NCI-H82 treated with DMSO at 0.1 percent for 48 hours (cell line): ENCODE measurements at regions not wholly inside any gene's neighbourhood (a gene's known extent, or its start where the extent isn't known, plus 50 kb on each side); places are given as distances from the start of the nearest gene placed in this dataset.
"Not testable (repeated sequence)": the region's sequence is repeated elsewhere in the genome, so short reads cannot be mapped to it uniquely, and the experiment has no call there.

Experiments
- DNase-seq: peaks from one replicate; lab custom pipeline; 2025; ENCODE audit not compliant: unreplicated experiment; lab: John Stamatoyannopoulos, UW

GRCh38 chr10:130696870-130697269 is 560.7 kb downstream of the GLRX3 start:
- no peak for DNase-seq

DNA sequence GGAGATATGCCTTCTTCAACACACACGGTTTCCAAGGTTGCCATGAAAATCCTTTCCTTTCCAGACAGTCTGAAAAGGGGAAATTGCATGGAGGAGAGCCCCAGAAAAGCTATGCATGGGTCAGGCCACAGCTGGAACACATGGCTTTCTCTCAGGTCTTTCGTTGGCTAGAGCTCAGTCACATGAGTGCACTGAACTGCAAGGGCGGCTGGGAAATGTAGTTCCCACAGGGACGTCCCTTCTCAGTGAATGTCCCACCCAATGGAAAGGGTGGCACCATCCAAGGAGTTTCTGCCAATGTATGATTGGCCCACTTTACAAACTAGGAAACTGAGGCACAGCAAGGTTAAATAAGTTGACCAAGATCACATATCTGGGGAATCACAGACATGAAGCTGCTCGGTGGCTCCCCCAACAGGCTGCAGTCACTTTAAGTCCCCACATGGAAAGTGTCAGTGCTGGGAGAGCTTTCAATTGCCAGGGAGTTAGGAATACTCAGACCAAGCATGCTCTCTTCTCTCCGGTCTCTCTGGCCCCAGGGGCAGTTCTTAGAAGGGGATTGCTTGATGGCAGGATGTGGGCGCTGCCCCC is 571.3 kb downstream of the GLRX3 start:
- no peak for DNase-seq

DNA sequence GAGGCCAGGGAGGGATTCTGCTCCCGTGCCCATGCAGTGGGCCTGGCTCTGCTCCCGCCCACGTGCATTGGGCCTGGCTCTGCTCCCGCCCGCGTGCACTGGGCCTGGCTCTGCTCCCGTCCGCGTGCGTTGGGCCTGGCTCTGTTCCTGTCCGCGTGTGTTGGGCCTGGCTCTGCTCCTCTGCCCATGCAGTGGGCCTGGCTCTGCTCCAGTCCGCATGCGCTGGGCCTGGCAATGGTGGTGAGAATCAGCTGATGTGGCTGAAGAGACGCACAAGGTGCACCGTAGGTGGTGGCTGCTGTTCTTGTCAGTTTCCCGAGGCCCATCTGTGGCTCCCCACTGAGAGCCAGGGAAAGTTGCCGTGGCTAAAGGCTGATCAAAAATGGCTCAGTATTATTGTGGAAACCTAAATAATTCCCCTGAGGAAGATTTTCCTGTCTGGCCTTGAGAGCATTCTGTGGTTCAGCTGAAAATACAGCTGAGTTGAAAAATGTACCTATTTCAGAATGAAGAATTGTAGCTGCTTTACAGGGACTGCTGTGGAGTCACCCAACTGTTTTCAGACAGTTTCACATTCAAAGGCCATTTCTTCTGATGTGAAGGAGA is 572.4 kb downstream of the GLRX3 start:
- no peak for DNase-seq

- DNase-seq, result no peak
These were observed 573.2 kb downstream of the GLRX3 start for GRCh38 chr10:130709415-130709814.

- no peak for DNase-seq
These were observed 574.9 kb downstream of the GLRX3 start for GRCh38 chr10:130711072-130711471.

DNA sequence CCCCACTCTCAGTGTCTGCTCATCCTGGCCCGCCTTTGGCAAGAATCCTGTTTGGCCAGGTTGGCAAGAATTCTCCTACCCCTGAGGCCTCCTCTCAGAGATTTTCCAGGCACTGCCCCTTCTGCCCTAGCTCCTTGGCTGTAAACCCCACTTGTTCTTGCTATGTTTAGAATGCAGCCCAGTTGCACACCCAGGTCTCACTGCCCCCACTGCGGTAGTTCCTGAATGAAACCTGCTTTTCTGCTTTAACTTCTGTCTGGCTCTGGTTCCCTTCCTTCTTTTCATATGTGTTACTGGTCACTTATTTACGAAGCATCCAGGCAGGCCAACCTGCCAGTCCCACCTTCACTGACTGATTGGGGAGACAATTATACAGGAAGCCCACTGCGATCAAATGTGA is 576.9 kb downstream of the GLRX3 start:
- DNase-seq, result no peak

DNA sequence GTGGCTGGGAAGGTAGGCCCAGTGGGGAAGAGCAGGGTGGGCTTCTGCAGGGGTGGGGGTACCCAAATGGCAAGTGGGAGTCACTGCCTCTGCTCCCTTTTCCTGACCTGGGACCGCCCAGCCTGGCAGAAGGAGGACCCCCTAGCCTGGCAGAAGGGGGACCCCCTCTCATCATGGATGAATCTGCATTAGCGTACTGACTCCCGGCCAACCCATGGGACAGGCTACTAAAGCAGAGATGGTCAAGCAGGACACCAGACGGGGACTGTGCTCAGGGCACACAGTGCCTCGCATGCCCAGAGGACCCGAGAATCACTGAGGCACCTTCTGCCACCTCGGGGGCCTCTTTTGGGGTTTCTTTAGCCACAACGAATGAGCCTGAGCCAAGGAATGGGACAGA is 577.5 kb downstream of the GLRX3 start:
- DNase-seq, result no peak

- DNase-seq, result no peak
These were observed 578.7 kb downstream of the GLRX3 start for GRCh38 chr10:130714742-130715467.

DNA sequence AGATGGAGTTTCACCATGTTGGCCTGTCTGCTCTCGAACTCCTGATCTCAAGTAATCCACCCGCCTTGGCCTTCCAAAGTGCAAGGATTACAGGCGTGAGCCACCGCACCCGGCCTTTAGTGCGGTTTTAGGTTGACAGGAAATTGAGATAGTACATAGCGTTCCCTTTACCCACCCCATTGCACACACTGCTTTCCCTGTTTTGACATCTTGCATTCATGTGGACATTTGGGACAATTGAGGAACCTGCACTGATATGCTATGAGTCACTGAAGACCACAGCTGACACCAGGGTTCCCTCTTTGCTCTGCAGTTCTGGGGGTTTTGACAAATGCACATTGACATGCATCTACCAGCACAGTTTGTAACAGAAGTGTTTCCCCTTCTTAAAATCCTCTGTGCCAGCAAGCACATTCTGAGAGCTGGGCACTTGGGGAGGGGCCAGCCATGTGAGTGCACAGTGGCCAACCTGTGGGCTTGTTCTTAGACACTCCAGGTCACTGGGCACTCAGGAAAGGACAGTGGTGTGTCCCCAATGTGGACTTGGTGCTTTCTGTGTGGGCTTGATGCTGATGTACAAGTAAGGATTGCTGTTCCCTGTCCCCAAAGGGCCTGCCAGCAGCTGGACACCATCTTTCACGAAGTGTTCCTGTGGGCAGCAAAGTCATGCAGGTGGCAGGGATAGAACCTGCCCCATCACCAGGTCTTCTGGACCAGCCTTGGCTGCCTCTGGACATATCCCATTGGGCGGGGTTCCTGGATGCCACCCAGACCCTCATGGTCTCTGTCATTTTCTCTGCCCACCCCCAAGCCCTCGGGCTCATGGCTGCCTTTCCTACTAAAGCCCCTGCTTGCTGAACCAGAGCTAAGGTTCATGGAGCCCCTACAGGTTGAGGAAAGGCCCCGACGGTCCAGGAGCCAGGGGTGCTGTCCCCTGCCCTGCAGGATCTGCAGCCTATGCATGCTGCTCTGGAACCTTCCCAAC is 579.8 kb downstream of the GLRX3 start:
- no peak for DNase-seq

DNA sequence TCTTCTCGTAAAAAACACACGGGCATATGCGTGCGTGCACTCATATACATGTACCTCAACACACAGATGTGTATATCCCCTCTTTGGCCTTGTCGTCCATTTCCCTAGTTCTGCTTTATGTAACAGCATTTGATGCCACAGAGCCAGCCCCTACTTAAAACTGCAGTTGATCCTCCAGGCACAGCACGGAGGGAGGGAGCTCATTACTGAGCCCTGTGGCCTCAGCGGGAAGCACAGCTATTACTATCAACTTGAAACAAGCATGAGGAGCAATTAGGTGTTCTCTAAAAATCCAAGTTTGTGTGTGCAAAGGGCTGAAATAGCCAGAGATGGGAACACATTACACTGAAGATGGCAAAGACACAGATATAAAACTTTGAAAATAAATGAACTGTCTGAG is 580.9 kb downstream of the GLRX3 start:
- no peak for DNase-seq

DNA sequence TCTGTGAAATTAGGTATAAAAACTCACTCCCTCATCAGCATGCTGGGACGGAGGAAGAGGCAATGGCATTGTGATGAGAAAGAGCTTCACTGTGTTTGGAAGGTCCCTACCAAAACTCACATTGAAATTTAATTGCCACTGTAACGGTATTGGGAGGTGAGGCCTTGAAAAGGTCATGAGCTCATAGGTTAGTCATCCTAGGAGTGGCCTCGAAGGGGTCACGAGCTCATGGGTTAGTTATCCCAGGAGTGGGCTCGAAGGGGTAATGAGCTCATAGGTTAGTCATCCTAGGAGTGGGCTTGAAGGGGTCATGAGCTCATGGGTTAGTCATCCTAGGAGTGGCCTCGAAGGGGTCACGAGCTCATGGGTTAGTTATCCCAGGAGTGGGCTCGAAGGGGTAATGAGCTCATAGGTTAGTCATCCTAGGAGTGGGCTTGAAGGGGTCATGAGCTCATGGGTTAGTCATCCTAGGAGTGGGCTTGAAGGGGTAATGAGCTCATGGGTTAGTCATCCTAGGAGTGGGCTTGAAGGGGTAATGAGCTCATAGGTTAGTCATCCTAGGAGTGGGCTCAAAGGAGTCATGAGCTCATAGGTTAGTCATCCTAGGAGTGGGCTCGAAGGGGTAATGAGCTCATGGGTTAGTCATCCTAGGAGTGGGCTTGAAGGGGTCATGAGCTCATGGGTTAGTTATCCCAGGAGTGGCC is 582.7 kb downstream of the GLRX3 start:
- not testable (repeated sequence) for DNase-seq

DNA sequence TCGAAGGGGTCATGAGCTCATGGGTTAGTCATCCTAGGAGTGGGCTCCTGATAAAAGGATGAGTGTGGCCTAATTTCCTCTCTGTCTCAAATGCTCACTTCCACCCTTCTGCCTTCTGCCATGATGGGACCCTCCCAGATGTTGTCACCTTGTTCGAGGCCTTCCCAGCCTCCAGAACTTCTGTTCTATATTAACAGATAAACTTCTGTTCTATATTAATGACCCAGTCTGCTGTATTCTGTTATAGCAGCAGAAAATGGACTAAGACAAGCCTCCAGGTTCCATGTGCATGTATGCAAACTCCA is 583.2 kb downstream of the GLRX3 start:
- no peak for DNase-seq

DNA sequence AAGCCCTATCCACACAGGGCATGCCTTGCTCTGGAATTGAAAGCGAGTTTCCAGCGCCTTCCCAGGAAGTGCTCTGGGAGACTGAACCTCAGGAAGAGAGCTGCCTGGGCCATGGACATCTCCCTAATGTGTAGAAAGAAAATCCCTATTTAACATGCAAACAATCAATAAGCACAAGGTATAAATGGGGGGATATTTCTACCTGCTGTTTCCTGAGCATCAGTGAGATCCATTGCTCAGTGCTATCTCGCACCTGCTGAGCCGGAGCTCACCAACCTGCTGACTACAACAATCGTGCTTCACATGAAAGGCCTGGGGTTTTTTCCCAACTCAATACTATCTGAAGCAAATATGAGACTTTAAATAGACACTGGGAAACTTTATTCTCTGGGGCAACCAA is 584.0 kb downstream of the GLRX3 start:
- no peak for DNase-seq

DNA sequence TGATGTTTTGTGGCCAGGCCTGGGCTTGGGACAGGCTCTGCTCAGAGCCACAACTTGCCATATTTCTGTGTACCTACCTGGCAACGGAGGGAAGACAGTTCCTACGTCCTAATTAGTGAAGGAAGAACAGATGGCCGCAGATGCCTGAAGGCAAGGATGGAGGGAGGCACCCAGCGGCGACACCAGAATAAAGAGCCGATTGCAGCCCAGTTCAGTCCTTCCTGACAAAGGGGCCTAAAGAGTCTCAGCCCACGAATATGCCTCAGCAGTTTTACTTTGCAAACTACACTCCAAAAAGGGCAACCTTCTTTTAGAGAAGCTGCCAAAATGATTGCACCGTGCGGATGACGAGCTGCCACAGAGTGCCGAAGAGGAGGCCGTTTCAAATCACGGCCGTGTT is 585.8 kb downstream of the GLRX3 start:
- no peak for DNase-seq

DNA sequence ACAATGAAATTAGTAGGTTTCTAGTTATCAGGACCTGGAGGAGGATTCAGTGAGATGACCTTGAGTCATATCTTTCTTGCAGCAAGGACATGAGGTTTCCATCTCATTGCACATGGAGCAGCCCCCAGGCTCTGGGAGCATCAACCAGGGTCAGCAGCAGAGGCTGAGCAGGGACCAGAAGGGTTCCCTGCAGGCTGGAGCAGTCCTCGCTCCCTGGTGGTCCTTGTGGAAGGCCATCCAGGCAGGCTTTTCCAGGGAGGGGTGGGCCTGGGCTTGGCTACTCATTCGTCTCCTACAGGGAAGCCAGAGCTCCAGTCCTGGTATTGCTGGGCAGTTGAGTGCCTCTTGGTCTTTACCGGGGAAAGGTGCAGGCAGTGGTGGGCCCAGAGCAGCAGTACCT is 587.5 kb downstream of the GLRX3 start:
- DNase-seq, result no peak

GRCh38 chr10:130725474-130725970 is 586.0 kb downstream of the TCERG1L start:
- DNase-seq, result no peak

DNA sequence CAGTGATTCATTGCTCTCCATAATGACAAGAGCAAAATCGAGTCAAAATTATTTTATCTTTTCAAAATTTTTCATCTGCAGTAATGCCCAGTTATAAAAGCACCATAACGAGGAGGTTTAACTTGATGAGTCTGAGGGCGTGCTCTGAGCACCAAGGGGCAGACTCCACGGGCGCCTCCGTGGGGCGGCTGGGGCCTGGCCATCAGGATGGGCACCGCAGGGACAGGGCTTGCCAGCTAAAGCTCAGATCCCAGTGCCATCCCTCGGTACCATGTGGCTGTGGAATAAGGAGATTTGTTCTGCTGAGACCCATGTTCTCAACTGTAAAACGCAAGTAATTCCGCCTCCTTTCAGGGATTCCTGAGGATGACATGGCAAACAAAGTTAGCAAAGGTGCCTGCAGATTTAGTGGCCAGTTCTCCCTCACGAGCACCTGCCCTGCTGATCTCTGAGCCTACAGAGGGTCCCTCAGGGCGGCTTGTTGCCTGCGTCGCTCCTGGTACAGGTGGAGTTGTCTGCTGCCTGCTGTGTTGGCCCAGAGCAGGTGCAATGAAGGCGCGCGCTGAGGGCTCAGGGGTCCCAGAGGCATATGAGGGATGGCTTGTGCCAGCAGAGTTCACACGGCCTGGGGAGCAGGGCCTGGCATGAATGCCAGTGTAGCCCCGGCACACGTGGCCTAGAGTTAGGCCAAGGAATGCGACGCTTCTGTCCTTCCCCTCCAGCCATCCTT is 584.4 kb downstream of the TCERG1L start:
- DNase-seq, result no peak

DNA sequence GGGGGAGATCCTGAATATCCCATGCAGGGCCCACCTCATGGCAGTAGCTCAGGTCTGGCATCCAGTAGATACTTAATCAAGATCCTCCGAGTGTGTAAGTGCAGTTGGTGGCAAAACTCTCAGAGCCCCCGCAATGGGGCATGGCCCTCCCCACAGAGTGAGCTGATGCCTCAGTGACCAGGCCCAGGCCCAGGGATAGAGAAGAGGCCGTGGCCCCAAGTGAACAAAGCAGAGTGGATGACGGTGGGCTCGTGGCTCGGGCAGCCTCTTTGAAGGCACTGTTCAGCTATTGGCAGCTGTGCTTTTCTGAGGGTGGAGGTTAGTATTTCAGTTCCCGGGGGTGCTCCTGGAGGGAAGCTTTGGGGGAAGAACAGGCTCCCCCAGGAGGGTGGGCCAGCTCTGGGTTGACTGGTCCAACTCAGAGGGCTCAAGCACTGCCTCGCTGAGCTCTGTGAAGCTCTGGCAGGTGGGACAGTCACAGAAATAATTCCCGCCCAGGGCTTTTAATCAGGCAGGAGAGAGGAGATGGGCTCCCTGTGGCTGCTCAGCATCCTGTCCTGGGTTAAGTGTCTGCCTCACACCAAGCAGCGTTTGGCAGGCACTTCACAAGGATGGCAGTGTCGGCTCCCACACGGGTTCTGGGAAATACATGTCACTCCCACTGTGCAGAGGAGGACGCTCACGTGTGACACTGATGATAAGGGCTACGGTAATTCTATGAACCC is 583.6 kb downstream of the TCERG1L start:
- no peak for DNase-seq

DNA sequence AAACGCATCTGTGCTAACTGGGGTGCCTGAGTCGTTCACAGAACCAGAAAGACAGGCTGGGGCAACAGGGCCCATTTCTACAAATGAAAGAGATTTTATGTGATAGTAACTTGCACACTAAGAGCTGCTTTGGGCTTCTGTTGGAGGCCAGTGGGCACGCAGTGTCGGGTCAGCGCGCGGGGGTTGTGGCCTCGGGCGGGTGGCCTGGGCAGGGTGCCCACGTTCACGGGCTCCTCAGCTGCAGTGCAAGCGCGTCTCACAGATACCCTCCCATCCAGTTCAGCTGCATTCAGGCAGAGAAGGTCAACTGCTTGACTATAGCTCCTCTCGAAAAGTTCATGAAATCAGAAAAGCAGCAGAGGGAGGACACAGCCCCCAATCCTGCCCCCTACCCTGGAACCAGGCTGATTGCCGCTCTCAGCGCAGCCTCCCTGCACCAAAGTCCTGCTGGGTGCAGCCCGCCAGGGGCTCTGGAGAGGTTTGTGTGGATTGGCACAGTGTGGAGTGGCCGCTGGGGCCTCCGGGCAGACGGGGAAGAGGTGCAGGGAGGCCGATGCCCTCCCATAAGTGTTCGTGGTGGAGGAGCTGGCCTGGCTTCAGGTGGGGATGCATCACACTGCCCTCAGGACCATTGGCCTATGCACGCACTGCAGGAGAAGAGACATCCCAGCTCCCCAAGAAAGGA is 582.8 kb downstream of the TCERG1L start:
- no peak for DNase-seq
